Ovary (tissue), 7 donors: ENCODE measurements at regions not wholly inside any gene's neighbourhood (a gene's known extent, or its start where the extent isn't known, plus 50 kb on each side); places are given as distances from the start of the nearest gene placed in this dataset.

ENCODE experiments used
- DNase-seq, 5 donors: peaks; one replicate each; pipeline ENCODE4 v3.0.0-alpha.2; 2019 to 2020
- H3K27ac ChIP-seq, 2 donors: fragments of 200-600 bp; one replicate each; pipeline versions ENCODE4 v1.5.1 to v1.8.0; 2019 to 2022
- H3K27me3 ChIP-seq: fragments of 200-600 bp; one replicate; pipeline ENCODE4 v1.8.0; 2022
- H3K36me3 ChIP-seq: fragments of 200-600 bp; sonication (generic); one replicate; pipeline ENCODE4 v1.5.1; 2019
- H3K4me1 ChIP-seq: one replicate; pipeline ENCODE4 v1.8.1; 2013; ENCODE audit warnings: mild to moderate bottlenecking, moderate library complexity; ENCODE audit not compliant: insufficient read depth
- H3K4me3 ChIP-seq: fragments of 200-600 bp; sonication (generic); one replicate; pipeline ENCODE4 v1.5.1; 2017
- H3K9me3 ChIP-seq, 2 donors: fragments of 200-600 bp in 1 of 2; sonication (generic) in 1 of 2; one replicate each; pipeline versions ENCODE4 v1.5.1 to v1.8.1; 2013 to 2019; ENCODE audit warnings: mild to moderate bottlenecking in 1 of 2, moderate library complexity in 1 of 2
- EP300 ChIP-seq: sonication (generic); formaldehyde crosslinking; IDR thresholded peaks from one replicate; pipeline ENCODE4 v1.6.1; 2017; ENCODE audit warnings: antibody characterized with exemption
- POLR2A ChIP-seq: fragments of 450-650 bp; IDR thresholded peaks from one replicate; pipeline ENCODE4 v1.6.1; 2017; ENCODE audit warnings: antibody characterized with exemption, mild to moderate bottlenecking, moderate library complexity
- WGBS, 3 donors: extraction: QIAGEN DNeasy Blood & Tissue Kit in 1 of 3; methylation state at CpG; one replicate each; pipeline versions ENCODE4 v1.1.5 to v1.1.7; 2013 to 2017; 5-methylcytosine and 5-hydroxymethylcytosine counted together
- intact Hi-C, 4 donors: fragments of 100-400 bp; cut with DNase I; formaldehyde crosslinking; loops; one replicate each; pipeline versions ENCODE4 v1.11.0 to v1.15.1; 2022 to 2023
- TF ChIP-seq, protein P1 (sequence below), 3 donors: fragments of 450-650 bp in 2 of 3; fragments of 200-600 bp in 1 of 3; IDR thresholded peaks; one replicate each; pipeline versions ENCODE4 v1.5.1 to v1.8.0; 2016 to 2022; ENCODE audit warnings: antibody characterized with exemption in 3 of 3, mild to moderate bottlenecking in 1 of 3
- donor health status: DM: no; HTN: no; CAD: no; lungs with moderate emphysema.
- donor health status: DM: no; HTN: no; CAD: no.
- donor health status: Bipolar disorder and iron deficiency.
- donor health status: DM: no; HTN: no; CAD: no.
- donor health status: DM: yes; HTN: yes; CAD: no.

DNA sequence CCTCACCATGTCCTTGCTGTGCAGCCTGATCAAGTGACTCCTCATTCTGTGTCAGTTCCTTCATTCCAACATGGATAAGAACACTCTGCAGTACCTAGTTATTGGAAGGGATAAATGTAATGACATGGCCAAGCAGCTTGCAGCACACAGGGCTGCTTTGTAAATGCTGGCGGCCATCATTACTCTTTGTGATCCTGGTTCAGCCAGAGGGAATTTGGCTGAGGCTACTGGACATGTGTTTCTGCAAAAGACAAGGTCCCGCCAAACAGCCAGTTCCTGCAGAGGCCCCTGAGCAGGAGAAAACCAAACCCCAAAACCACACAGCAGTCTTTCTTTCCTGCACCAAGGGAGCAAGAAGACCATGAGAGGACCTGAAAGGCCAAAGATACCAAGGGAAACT is 495.8 kb downstream of the AJAP1 start:
- intact Hi-C loops = loop anchor here in 1 of 4 donors (10.0 kb wide), 1 partner anchor 75 kb away; no protein-coding TSS in a partner anchor
- no peaks in the 10 kb centered on the region for H3K4me1 ChIP-seq
- H3K27ac ChIP-seq = no peak overlapping the region
- H3K9me3 ChIP-seq = no peaks in the 10 kb centered on the region
- TF ChIP-seq POLR2A (no peak), EP300 (no peak)
- TF ChIP-seq, protein P1, sequence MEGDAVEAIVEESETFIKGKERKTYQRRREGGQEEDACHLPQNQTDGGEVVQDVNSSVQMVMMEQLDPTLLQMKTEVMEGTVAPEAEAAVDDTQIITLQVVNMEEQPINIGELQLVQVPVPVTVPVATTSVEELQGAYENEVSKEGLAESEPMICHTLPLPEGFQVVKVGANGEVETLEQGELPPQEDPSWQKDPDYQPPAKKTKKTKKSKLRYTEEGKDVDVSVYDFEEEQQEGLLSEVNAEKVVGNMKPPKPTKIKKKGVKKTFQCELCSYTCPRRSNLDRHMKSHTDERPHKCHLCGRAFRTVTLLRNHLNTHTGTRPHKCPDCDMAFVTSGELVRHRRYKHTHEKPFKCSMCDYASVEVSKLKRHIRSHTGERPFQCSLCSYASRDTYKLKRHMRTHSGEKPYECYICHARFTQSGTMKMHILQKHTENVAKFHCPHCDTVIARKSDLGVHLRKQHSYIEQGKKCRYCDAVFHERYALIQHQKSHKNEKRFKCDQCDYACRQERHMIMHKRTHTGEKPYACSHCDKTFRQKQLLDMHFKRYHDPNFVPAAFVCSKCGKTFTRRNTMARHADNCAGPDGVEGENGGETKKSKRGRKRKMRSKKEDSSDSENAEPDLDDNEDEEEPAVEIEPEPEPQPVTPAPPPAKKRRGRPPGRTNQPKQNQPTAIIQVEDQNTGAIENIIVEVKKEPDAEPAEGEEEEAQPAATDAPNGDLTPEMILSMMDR (IDR thresholded peaks at IDR 0.05) = no peak
- DNase-seq = no peak
- H3K36me3 ChIP-seq = no peaks in the 10 kb centered on the region
- H3K4me3 ChIP-seq = no peak overlapping the region
- no peaks in the 10 kb centered on the region for H3K27me3 ChIP-seq
- 66 to 72% (median 68%) methylated on average over 2 of the region's 2 CpGs for WGBS, 3 donors

DNA sequence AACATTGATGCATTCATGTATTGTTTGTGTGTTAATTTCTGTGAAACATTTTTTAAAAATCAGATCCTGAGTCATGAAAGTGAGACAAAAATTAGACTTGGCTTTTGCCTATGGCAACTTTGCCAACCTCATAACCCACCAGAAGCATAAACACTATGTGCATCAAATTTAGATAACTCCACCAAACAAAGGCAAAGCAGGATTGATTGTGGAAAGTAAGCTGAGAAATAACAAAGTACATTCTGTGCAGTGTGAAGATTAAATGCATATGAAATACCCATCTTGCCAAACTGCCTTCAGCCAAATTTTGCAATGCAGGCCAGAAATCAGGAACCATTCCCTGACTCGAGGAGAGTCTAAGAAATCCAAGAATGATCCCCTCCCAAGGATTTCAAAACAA is 493.4 kb downstream of the AJAP1 start:
- no peaks in the 10 kb centered on the region for H3K36me3 ChIP-seq
- 24 to 30% (median 26%) methylated on average over 1 of the region's 1 CpG for WGBS, 3 donors
- intact Hi-C loops = no loop called here
- H3K27me3 ChIP-seq = no peaks in the 10 kb centered on the region
- no peak overlapping the region for H3K4me3 ChIP-seq
- TF ChIP-seq, protein P1 (IDR thresholded peaks at IDR 0.05) = no peak
- no peak for TF ChIP-seq POLR2A
- no peak for TF ChIP-seq EP300
- no peak for DNase-seq
- H3K27ac ChIP-seq = no peak overlapping the region
- no peaks in the 10 kb centered on the region for H3K4me1 ChIP-seq
- no peaks in the 10 kb centered on the region for H3K9me3 ChIP-seq

DNA sequence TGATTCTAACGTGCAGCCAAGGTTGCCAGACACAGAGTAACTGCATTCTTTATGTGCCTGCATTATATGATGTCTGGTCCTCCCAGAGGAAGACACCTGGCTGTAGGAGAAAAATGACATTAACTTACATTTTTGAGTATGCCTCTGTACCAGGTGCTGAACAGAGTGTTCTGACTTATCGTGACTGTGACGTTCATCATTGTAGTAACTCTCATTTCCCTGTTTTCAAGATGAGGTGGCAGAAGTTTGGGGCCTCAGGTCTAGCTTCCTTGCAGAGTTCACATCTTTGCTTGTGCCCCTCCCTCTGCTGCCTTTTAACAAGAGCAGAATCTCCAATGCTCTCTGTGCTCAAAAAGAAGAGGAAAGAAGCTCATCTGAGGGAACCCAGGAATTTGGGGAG is 488.0 kb downstream of the AJAP1 start:
- intact Hi-C loops = no loop called here
- no peak for DNase-seq
- WGBS, 3 donors = 74 to 82% (median 75%) methylated on average over 3 of the region's 3 CpGs
- H3K36me3 ChIP-seq = no peaks in the 10 kb centered on the region
- H3K27ac ChIP-seq = no peak overlapping the region
- no peaks in the 10 kb centered on the region for H3K4me1 ChIP-seq
- TF ChIP-seq, protein P1 (IDR thresholded peaks at IDR 0.05) = no peak
- no peaks in the 10 kb centered on the region for H3K27me3 ChIP-seq
- H3K9me3 ChIP-seq = no peaks in the 10 kb centered on the region
- no peak overlapping the region for H3K4me3 ChIP-seq

DNA sequence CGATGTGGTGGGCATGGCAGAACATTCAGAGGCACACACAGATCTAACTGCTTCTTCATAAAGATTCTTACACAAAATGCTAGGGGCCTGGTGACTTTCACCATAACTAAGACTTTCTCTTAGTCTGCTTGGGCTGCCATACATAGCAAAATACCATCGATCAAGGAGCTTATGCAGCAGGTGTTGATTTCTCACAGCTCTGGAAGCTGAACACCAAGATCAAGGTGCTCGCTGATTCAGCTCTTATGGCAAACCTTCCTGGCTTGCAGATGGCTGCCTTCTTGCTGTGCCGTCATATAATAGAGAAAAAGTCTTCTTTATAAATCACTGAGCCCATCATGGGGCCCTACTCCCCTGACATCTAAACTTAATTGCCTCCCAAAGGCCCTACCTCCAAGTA is 487.3 kb downstream of the AJAP1 start:
- no peak for DNase-seq
- intact Hi-C loops = no loop called here
- WGBS, 3 donors = 88 to 91% (median 88%) methylated on average over 4 of the region's 4 CpGs
- H3K4me3 ChIP-seq = no peak overlapping the region
- TF ChIP-seq, protein P1 (IDR thresholded peaks at IDR 0.05) = no peak
- TF ChIP-seq EP300 (no peak), POLR2A (no peak)
- no peak overlapping the region for H3K27ac ChIP-seq
- H3K4me1 ChIP-seq = no peaks in the 10 kb centered on the region
- no peaks in the 10 kb centered on the region for H3K9me3 ChIP-seq
- no peaks in the 10 kb centered on the region for H3K36me3 ChIP-seq
- H3K27me3 ChIP-seq = no peaks in the 10 kb centered on the region

DNA sequence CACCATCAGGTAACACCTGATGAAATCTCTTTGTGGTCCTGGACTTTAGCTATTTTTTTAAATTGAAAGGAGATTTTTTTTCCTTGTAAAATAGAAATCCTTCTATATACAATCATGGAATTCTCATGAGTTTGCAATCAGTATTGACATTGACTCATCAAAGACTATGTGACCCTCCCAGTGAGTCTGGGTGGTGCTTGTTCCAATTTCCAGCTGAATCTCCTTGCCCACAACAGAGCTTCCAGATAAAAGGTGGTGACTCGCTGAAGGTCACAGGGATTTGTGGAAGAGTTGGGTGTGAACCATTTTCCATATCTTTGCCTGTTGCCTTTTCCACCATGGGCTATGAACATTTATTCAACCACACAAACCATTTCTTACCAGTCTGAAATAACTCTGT is 486.6 kb downstream of the AJAP1 start:
- no peaks in the 10 kb centered on the region for H3K27me3 ChIP-seq
- intact Hi-C loops = no loop called here
- no peak overlapping the region for H3K4me3 ChIP-seq
- no peak for TF ChIP-seq EP300
- TF ChIP-seq, protein P1 (IDR thresholded peaks at IDR 0.05) = no peak
- no peak for TF ChIP-seq POLR2A
- no peaks in the 10 kb centered on the region for H3K36me3 ChIP-seq
- DNase-seq = no peak
- H3K27ac ChIP-seq = no peak overlapping the region
- no peaks in the 10 kb centered on the region for H3K9me3 ChIP-seq
- WGBS, 3 donors = 78 to 83% (median 82%) methylated on average over 1 of the region's 1 CpG
- no peaks in the 10 kb centered on the region for H3K4me1 ChIP-seq
